HG02571 (cell line): ENCODE measurements at regions not wholly inside any gene's neighbourhood (a gene's known extent, or its start where the extent isn't known, plus 50 kb on each side); places are given as distances from the start of the nearest gene placed in this dataset.
"Not testable (repeated sequence)": the region's sequence is repeated elsewhere in the genome, so short reads cannot be mapped to it uniquely, and the experiment has no call there.

Experiments used
- ATAC-seq: cut with Tn5 transposase; IDR thresholded peaks from one replicate; pipeline ENCODE4 v1.9.1; 2021; ENCODE audit warnings: mild to moderate bottlenecking, moderate library complexity; ENCODE audit not compliant: unreplicated experiment

GRCh38 chr3:102896851-102897621 is 462.2 kb downstream of the ZPLD1 start:
- no peak for ATAC-seq

GRCh38 chr3:102904629-102905028 is 469.8 kb downstream of the ZPLD1 start:
- no peak for ATAC-seq

GRCh38 chr3:102905811-102906210 is 471.0 kb downstream of the ZPLD1 start:
- ATAC-seq = no peak

- ATAC-seq = no peak
Measured at GRCh38 chr3:102906818-102907217, 472.0 kb downstream of the ZPLD1 start.

- ATAC-seq = no peak
Measured at GRCh38 chr3:102909904-102910303, 475.1 kb downstream of the ZPLD1 start.

GRCh38 chr3:102916532-102916931 is 481.7 kb downstream of the ZPLD1 start:
- ATAC-seq = no peak

- ATAC-seq = no peak
Measured at GRCh38 chr3:102926618-102927017, 491.8 kb downstream of the ZPLD1 start.

GRCh38 chr3:102933377-102933776 is 498.6 kb downstream of the ZPLD1 start:
- no peak for ATAC-seq

GRCh38 chr3:102936511-102937045 is 501.8 kb downstream of the ZPLD1 start:
- ATAC-seq = no peak

GRCh38 chr3:102941786-102942185 is 507.0 kb downstream of the ZPLD1 start:
- no peak for ATAC-seq

- not testable (repeated sequence) for ATAC-seq
Measured at GRCh38 chr3:102946445-102946844, 511.6 kb downstream of the ZPLD1 start.

- no peak for ATAC-seq
Measured at GRCh38 chr3:102972350-102972749, 537.5 kb downstream of the ZPLD1 start.

- no peak for ATAC-seq
Measured at GRCh38 chr3:102974333-102974732, 539.5 kb downstream of the ZPLD1 start.

GRCh38 chr3:102979191-102979590 is 544.4 kb downstream of the ZPLD1 start:
- ATAC-seq = no peak

- ATAC-seq = no peak
Measured at GRCh38 chr3:102979682-102980354, 545.0 kb downstream of the ZPLD1 start.

- no peak for ATAC-seq
Measured at GRCh38 chr3:102980355-102980696, 545.5 kb downstream of the ZPLD1 start.

- no peak for ATAC-seq
Measured at GRCh38 chr3:103002425-103003176, 567.8 kb downstream of the ZPLD1 start.

GRCh38 chr3:103006526-103007183 is 571.8 kb downstream of the ZPLD1 start:
- ATAC-seq = no peak

GRCh38 chr3:103009609-103010008 is 574.8 kb downstream of the ZPLD1 start:
- no peak for ATAC-seq

- no peak for ATAC-seq
Measured at GRCh38 chr3:103025880-103026279, 591.1 kb downstream of the ZPLD1 start.

- no peak for ATAC-seq
Measured at GRCh38 chr3:103033841-103034240, 599.0 kb downstream of the ZPLD1 start.
